NCI-H748 treated with DMSO at 0.1 percent for 48 hours (cell line): ENCODE measurements at regions not wholly inside any gene's neighbourhood (a gene's known extent, or its start where the extent isn't known, plus 50 kb on each side); places are given as distances from the start of the nearest gene placed in this dataset.
A peak's percentile ranks its signal among the peaks of the same experiment; 100 is the strongest.
"Not testable (repeated sequence)": the region's sequence is repeated elsewhere in the genome, so short reads cannot be mapped to it uniquely, and the experiment has no call there.

Source experiments
- DNase-seq: peaks from one replicate; lab custom pipeline; 2025; lab: John Stamatoyannopoulos, UW

DNA sequence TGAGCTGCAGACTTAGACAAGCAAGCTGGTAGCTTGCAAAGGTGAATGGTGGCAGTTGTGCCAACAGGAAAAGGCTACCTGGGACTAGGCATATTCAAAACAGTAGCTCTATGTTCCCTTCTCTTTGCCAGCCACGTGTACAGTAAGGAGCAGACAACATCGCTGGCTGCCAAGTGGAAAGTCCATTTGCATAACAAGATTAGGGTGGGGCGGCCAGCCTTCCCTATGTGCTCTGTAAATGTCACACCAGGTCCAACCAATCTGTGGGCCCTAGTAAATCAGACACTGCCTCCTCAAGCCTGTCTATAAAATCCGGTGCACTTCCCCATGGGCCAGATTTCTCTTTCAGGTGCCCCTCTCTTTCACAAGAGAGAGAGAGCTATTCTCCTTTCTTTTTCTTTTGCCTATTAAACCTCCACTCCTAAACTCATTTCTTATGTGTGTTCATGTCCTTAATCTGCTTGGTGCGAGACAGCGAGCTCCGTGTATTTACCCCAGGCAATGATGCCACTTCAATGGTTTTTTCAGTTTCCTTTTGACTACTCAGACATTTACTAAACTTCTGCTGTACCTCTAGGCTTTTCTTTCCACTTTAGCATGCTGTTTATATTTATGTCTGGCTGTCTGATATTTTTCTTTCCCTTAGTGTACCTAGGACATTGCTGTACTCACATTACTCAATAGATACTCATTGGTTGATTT, 297.4 kb upstream of the GCFC2 start:
- no peak for DNase-seq

DNA sequence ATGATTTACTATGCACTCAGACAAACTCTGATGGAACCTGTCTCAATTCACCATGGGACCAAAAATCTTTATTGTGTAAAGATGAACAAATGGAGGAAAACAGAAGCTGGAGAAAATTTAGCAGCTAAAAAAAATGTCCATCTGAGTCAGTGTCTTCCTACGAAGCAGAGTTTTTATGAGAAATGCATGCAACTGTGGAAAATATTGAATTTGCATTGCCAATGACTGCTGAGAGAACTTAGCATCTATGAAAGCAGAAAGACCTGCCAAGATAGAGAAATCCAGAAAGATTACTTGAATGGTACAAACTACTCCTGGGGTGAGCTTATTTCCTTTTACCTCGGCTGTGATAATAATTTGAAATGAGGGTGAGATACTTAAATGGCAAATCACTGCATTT, 289.7 kb upstream of the GCFC2 start:
- no peak for DNase-seq

DNA sequence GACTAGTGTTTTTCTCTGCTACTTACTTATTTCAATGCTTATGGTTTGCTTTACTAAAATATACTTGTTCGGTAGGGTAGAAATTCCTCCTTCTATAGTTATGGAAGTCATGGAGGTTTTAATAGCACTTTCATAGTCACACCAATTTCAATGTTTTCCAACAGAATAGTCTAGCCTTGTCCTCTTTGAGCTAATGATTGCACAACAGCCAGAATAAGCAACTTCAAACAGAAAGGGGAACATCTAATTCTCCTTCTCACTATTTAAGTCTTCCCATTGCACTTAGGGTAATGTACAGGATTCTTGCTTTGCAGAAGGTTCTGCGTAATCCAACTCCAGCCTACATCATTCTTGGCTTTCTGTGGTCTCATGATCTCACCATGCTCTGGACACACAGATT, 287.7 kb upstream of the GCFC2 start:
- no peak for DNase-seq

DNA sequence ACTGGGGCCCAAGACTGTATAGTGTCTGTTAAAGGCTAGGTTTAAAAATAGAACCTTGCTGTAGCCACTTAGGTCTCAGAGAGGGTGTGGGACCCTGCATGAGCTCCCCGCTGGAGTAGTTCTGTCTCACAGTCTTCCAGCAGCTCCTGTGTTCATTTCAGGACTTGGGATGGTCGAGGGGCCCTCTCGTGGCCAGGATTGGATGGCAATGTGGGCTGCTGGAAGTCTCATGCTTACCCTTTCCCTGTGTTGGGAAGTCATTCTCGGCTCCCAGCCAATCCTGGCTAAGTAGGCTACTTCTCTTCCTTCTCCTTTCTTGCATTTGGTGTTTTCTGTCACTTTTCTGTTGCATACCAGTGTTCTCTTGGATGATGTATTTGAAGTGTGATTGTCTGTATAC, 284.0 kb upstream of the GCFC2 start:
- DNase-seq: no peak

DNA sequence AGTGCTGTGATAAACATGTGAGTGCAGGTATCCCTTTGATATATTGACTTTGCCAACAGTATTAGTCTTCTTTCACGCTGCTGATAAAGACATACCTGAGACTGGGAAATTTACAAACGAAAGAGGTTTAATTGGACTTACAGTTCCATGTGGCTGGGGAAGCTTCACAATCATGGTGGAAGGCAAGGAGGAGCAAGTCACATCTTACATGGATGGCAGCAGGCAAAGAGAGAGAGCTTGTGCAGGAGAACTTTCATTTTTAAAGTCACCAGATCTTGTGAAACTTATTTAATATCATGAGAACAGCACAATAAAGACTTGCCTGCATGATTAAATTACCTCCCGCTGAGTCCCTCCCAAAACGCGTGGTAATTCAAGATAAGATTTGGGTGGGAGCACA, 277.9 kb upstream of the GCFC2 start:
- DNase-seq: not testable (repeated sequence)

DNA sequence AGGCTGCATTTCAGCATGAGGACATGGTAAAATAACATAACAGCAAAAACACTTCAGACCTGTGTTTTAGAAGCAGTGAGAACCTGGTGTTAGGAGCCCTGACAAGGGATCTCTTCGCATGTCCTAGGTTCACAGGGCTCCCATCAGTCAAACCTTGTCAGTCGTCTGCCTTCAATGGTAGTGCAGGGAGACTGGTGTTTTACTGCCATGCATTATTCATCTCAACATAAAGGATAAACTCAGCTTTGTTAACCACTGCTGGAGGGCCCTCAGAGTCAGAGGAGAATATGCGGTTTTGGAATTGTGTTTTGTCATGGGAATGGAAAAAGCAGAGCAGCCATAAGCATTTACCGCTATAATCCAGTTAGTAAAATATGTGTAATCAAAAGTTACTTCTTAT, 275.9 kb upstream of the GCFC2 start:
- no peak for DNase-seq

DNA sequence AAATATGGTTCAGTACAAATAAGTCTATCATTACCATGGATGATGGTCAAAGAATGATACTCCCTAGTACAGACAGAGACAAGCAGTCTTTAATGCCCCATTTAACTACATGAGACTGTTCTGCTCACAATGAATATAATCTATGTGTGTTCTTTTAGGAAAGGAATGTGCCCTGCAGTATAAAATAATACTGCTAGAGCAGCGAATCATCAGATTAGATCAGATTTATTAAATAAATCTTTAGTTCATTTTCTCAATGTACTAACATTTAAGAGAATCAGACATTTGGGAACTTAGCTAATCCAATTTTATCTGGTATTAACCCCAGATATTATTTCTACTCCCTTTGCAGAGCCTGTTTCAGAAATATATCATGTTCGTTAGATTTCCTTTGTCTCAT, 272.0 kb upstream of the GCFC2 start:
- no peak for DNase-seq

DNA sequence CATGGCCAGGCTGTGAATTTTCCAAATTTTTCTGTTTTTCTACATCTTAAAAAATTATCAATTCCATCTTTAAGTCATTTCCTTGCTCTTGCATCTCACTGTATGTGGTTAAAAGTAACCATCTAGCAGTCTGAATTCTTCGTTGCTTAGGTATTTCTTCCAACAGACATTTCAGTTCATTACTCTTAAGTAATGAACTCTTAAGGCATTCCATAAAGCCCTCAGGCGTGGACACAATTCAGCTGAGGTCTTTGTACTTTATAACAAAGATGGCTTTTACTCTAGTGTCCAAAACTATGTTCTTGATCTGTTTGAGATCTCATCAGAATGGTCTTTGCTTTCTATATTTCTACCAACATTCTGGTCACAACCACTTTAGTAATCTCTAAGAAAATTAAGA, 253.9 kb upstream of the GCFC2 start:
- DNase-seq: no peak

DNA sequence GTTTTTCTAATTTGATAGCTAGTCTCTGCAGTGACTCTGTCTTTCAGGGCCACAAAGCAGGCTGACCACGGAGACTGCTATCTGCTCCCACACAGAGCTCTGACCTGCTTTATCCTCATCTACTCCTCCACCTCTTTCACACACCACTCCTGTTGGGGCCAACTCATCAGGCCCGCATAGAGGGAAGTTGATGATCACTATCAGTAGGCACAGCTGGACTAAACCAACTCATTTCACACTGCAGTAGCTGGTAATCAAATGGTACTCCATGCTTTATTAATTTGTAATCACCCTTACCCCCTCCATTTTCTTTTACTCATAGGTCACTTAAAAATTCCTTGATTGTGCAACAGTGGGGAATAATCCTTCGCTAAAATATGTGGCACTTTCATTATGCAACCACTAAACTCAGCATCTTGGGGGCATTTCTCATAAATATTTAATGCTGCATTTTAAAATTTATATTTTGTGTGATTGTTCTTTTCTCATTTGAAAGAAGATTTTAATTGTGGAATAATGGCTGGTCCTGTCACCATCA, 249.8 kb upstream of the GCFC2 start:
- no peak for DNase-seq

DNA sequence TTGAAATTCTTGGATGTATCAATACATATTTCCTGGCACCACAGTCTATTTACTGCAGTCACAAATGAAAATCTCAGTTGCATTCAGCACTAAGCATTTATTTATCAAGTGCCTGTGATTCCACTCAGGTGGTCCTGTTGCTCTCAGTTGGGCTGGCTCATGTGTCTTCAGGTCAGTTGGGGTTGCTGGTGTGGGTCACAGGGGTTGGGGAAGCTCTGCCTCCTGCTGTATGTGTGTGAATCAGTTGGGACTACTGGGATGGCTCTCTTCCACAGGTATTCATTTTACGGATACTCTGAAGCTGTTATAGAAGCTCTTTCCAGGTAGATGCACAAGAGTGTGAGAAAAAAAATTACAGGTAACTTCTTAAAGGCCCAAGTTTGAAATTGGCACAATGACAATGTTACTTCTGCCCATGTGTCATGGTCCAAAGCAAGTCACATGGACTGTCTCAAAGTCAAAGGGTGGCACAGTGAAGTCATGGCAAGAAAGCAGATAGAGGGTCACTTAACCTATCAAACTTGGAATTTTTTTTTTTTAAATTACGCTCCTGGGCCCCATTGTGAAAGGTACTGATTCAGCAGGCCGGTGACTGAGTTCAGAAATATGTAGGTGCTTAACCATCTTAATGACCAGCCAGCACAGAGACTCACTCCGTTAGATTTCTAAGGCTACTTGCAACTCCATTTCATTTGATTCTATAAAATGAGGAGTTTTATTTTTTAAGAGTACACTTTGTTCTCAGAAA, 249.2 kb upstream of the GCFC2 start:
- no peak for DNase-seq

DNA sequence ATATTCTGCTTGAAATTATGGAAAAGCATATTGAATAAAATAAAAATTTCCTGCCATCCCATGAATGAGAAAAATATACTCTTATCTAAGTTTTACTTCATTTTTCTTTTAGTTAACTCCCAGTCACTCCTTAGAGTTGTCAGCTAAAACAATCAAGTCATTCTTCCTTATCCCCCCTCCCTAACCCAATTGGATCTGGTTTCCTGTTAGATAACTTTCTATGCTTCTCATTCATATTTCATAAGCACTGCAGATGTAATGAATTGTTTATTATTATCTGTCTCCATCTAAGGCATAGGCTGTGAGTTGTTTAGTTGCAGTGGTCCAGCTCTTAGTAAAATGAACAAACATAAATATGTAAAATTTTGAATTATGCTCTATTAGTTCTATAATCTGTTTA, 244.0 kb upstream of the GCFC2 start:
- DNase-seq: no peak

DNA sequence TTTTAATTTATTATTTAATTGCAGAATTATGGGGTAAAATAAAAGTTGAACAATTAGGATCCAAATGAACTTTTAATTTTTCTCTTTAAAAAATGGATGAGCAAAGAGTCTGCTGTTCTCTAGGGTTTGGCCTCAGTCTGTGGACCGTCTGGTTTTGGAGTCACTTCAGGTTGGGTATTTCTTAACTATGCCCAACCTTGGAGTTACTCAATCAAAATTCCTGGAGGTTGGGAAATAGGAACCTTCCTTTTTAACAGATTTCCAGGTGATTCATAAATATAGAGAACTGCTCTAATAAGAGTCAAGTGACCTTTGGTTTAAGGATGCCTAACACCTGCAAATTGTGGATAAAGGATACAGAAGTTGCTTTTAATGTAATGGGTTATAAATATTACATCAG, 241.5 kb upstream of the GCFC2 start:
- no peak for DNase-seq

DNA sequence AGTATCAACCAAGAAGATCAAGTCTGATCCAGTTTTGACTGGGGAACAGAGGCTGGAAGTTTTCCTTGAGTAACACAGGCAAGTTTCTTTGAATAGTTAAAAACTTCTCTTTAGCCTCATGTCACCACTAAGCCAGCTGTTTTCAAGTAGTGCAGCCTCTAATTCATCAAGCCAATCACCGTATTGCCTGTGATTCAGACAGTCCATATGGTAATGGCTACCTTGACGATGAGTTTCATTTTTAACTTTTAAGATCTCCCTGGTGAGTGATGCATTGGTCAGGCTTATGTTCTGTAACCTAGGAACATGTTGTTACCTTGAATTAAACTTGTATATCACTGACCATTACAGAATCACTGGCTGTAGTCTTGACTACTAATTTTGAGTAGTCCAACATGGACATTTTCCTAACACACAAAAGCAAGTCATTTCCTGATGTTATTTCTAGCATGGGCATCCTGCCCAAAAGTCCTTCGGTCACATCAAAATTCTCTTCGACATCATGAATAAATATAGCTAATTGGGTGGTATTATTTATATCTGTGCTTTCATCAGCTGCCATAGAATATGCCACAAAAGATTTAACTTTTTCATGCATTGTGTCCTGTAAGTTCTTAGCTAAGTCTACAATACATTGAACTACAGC, 238.8 kb upstream of the GCFC2 start:
- no peak for DNase-seq

DNA sequence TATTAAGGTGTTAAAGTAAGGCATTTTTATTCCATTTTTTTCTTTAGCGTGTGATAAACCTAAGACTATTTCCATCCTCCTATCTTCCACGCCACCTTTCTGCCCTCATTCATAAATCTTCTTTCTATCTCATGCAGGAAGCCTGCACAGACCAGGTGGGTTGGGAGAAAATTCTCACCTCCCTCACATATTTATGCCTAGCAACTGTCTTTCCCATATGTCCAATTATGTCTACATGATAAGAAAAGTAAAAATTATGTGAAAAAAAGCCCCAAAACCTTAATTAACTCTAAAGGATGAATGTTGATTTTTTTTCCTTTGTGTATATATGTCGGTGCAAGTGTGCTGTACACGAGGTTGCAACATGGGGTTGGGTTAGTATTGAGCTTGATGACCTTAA, 225.6 kb upstream of the GCFC2 start:
- no peak for DNase-seq

DNA sequence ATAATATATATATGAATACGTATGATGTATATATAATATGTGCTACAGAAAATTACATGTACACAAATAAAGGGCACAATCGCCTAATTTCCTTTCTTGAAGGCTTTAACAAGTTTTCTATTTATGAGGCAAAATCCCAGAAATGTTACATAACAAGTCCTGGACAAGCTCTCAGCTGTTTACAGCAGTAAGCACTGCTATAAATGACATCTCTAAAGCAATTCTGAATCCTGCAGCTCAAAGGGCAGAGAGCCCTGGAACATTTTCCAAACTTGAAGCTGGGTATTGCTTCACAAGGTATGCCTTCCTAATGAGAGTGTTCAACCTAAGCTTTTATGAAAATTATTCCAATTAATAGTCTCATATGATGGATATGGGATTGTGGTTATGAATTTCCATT, 222.3 kb upstream of the GCFC2 start:
- DNase-seq: no peak

DNA sequence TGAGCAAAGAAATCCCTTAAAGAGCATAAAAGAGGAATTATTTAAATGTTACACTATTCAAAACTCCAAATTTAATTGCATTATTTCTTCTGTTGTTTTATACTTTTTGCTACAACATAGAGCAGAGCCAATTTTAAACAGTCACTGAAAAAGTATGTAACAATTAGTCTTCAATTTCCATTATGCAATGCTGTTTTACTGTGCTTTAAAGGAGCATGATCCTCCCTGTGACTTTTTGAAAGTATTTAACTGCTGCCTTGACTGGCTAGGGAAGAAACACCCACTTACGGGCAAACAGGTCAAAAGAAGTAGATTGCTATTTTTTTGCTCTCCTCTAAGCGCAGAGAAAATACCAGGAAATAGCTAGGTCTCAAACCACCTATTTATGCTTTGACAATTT, 217.4 kb upstream of the GCFC2 start:
- DNase-seq: no peak

DNA sequence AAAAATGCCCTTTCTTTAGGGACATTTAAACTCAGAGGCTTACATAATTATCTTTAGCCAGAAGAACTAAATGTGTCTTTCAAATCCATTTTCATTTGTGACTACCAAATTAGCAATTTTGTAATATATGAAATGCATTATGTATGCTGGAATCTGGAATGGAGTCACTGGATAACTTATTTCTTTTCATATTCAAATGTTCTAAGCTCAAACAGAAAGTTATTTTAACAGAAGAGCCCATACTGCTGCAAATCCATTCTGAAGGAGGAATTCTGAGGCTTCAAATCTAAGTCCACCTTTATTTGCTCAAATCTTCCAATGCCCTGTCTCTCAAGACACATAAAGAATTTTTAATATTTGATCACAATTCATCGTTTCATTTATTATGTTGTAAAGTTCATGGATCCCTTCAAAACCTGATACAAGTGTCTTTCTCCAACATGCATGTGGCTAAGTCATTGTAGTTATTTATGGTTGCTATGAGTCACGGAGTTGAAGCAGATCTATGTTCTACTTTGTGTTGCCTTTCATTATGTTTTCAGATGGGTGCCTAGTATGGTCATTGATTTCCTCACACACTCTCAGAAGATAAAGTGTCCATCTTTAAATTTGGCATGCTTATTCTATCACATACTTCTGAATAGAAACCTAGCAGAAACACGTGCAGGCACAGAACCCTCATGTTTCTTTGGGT, 214.8 kb upstream of the GCFC2 start:
- DNase-seq: no peak

DNA sequence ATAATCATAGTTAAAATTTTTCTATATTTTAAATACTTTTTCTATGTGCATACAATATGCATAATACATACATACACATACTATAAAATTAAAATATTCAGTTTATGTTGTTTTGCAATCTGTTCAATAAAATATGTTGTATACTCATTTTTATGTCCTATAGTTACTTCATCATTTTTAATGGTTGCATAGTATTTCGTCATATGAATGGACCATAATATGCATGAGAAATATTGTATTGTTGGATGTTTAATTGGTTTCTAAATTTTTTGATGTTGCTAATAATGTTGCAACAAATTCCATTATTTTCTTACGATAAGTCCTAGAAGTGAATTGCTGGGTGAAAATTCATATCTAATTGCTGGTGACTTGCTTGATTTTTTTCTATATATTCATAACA, 211.5 kb upstream of the GCFC2 start:
- DNase-seq: no peak

DNA sequence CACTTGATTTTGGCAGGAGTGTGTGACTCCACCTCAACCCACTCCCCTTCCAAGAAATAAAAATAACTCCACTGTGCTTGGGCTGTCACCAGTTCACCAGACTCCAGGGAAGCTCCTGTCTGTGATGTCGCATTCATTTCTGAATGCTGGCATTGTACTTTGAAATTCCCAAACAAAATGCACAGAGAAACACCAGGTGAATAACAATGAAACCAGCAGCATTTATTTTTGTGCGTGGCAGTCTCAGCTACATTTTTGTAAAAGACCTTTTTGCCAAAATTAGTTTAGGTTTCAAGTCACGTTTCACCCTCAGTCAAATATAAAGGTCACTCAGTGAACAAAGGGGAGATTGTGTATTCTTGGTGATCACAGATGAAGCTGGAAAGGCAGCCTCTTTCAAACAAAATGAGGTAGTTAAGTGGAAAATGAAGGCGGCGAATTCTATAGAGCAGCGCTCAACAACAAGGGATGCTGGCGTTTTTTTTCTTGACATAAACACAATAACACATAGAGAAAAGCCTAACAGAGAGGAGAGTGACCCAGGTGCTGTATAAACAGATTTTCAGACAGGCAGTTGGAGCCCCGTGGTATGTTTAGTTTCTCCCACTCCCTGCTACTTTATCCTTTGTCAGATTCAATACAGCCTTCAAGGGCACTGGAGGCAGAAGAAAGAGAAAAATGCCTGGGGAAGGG, 210.3 kb upstream of the GCFC2 start:
- peak; percentile 91 for DNase-seq

DNA sequence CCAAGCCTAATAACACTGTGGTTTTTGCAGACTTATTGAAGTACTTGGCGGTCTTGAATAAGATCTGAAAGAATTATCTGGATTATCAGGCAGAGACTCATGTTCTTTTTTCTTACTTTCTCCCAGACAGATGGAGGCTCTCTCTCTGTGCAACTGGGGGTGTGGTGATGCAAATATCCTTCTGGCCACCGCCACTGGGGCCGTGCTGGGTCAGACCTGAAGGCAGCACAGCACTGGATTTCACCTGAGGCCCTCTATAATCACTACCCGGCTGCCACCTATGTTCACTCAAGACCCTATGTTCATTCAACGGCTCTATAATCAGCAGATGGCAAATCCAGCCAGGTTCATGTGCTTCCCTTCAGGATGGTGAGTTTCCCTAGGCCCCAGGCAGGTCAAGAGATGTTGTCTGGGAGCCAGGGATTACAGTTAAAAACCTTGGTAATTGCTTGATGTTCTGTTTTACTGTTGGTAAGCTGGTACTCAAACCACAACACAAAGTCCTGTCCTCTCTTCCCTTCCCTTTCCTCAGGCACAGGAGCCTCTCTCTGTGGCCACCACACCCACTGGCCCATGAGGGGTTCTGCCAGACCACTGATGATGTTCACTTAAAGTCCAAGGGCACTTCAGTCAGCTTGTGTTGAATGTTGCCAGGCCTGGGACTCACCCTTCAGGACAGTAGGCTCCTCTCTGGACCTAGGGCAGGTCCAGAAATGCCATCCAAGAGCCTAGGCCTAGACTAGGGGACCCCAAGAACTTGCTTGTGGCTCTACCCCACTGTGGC, 205.3 kb upstream of the GCFC2 start:
- DNase-seq: no peak

DNA sequence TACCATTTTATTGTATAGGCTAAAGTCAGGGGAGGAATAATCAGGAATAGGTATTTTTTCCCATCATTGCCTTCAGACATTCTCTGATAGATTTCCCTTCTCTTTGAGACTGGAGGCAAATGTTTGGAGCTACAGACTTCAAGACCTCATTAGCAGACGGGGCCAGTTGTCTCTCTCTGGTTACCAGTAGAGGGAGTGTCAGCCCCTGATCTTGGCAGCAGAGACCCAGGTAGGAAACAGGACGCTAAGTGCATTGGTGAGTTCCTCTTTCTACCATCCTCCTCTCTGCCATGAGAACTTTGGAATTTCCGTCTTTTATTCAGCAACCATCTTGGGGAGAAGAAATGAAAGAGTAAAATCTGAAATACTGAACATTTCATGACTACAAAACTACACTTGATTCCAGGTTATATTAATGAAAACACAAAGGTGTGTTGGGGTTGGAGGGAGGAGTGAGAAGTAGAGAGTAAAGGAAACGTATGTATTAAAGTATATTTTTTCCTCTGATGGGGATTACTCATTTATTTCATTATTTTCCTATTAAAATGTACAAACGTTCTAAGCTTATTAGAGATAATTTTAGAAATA, 186.2 kb upstream of the GCFC2 start:
- peak; percentile 50 for DNase-seq
